GM21737 (cell line): ENCODE measurements at regions not wholly inside any gene's neighbourhood (a gene's known extent, or its start where the extent isn't known, plus 50 kb on each side); places are given as distances from the start of the nearest gene placed in this dataset.
A peak's percentile ranks its signal among the peaks of the same experiment; 100 is the strongest.
"Not testable (repeated sequence)": the region's sequence is repeated elsewhere in the genome, so short reads cannot be mapped to it uniquely, and the experiment has no call there.

Source experiments
- ATAC-seq: cut with Tn5 transposase; IDR thresholded peaks from one replicate; pipeline ENCODE4 v1.9.1; 2021; ENCODE audit warnings: mild to moderate bottlenecking, moderate library complexity; ENCODE audit not compliant: unreplicated experiment

DNA sequence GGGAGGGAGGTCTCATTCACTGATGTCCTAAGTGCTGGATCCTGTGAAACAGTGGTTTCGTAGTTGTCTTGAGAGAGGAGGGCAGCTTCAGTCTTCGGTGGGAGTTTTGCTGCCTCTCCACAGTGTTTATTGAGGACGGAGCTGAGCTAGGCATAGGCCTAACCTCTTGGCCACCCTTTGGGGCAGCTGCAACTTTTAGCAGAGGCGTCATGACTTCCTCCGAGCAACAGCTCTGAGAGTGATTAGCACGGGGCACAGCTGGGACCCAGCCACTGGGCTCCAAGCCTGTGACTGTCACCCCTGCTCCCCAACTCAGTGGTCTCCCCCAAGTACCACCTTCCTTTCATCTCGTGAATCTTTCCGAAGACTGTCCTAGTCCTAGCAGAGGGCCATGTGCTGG lies 139.9 kb upstream of the NCOR2 start:
- ATAC-seq, result no peak

GRCh38 chr12:124706363-124706762 lies 139.0 kb upstream of the NCOR2 start:
- no peak for ATAC-seq

DNA sequence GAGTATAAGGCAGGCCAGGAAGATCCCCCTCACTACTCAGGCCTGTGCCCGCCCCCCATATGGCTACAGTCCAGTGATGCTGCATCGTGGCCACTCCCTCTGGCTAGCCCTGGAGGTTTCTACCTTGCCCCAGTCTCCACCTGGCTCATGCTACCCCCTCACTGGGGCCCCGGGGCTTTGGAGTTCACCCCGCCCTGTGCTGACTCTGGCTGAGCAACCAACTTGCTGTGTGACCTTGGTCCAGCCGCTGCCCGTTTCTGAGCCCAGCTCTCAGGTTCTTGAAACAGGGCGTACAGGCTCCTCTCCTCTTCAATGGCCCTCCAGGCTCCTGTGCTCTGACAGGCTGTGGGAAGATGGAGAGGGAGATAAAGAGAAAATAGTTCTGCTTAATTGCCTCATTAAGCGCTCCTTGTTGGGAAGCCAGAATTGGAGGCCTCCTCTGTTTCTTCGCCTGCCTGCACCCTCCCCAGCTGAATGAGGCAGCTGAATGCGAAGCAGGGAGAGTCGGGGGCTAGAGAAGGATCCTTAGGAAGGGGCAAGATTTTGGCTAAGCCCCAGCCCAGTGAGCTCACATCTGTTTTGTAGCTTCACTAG lies 138.2 kb upstream of the NCOR2 start:
- ATAC-seq, result no peak

DNA sequence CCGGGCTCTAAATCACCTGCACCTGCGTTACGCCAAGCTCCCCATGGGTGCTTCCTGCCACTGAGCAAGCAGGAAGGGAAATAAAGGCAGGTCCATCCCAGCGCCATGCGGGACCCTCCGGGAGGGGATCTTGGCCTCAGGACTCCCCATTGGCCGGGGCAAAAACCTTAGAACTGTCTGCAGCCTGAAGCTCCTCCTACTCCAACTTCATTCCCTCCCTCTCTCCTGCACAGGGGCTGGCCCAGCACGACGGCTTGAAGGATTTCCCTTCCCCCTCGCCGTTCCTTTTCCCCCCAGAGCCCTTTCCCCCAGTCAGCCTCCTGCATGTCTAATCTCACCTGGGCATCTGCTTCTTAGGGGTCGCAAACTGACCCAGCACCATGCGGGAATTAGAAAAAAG lies 137.2 kb upstream of the NCOR2 start:
- ATAC-seq, result no peak

DNA sequence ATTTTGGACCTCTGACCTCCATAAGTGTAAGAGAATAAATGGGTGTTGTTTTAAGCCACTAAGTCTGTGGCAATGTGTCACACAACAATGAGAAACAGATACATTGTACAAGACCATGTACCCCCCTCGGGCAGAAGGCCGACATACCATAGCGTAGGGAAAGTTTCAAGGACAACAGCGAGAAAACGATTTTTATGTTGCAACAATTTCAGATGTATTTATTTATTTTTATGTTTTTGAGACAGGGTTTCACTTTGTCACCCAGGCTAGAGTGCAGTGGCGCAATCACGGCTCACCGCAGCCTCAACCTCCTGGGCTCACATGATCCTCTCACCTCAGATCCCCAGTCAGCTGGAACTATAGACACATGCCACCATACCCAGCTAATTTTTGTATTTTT lies 136.4 kb upstream of the NCOR2 start:
- ATAC-seq, result no peak

DNA sequence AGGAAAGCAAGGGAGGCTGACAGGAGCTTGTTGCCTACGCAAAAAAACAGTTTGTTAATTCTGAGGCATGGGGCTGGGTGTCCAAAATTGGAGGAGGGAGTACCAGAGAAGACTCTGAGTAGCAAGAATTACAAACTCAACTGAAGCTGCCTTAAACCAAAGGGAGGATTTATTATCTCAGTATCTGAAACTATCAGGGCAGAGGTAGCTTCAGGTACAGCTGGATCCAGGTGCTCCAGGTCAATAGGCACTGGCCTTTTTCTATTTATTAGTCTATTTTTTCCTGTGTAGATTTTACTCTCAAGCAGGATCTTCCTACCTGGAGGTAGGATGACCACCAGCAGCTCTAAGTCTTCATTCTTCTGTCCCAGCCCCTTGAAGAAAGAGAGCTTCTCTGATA lies 135.3 kb upstream of the NCOR2 start:
- no peak for ATAC-seq

DNA sequence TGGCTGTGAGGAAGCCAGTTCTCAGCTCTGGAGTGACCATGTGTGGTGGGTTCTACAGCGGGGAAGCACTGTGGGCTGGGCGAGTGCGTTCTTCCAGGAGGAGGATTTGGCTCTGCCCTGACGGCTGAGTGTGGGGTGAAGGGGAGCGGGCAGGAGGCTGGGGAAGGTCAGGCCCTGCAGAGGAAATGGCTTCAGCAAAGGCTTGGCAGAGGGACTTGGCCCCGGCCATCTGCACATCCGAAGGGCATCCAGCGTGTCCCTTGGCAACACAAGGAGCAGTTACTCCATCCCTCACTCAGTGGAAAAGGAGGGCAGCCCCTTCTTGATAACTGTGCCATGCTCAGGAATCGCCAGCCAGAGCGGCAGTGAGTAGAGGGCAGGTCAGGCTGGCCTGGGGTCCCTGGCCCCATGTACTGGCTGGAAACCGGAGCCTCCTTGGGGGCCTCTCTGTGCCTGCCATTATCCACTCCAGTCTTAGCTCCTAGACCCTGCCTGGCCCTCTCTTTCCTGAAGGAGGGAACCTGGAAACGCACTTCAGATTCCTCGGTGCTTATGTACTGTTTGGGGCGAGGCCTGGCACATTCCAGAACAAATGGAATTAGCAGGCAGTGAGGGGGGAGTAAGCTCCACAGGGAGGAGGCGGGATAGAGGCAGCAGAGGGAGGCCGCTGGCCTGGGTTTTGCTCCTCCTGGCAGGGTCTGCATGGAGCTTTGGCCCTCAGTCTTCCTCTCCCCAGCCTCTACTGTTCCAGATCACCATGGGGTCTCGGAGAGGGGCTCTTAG lies 133.6 kb upstream of the NCOR2 start:
- no peak for ATAC-seq

GRCh38 chr12:124699909-124700308 lies 132.5 kb upstream of the NCOR2 start:
- no peak for ATAC-seq

DNA sequence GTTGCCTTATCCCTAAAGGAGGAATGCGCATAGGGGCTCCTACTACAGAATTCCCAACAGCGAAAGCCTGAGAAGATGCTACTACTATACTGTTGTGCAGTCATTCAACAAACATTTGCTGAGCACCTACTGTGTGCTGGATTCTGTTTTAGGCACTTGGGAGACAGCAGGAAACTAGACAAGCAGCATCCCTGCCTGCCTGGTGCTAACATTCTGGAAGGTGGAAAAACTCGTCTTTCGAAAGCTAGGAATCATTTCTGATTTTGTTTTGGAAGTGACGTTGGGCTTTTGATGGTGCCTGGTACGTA lies 131.5 kb upstream of the NCOR2 start:
- no peak for ATAC-seq

DNA sequence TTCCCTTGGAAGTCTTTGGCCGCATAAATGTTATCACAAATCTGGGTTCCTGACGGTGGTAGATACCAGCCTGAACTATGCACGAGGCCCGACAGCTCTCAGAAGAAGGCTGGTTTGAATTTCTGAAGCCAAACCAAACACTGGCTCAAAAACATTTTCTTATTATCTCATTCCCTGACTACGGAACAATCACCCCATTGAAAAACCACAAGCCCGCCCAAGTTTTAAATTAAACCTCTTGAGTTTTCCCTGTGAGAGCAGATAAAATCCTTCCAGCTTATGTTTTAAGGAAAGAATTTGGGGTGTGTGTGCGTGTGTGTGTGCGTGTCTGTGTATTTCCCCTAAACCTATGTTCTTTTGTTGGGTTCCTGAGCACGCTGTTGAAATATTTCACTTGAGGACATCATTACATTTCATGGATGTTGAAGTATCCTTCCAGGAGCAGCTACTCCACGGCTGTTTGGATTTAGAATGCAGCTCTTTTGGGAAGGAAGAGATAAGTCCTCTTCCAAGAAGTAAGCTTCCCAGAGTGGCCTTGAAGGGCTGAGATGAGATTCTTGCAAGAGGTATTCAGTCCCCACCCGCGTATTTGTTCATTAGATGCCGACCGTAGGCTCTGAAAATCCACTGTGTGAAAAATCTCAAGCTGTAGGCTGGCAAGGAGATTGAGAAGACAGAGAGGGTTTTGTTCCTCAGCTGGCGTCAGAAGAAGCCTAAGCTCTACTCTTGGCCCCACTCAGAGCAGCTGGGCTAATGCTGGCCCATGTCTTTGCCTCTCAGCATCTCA lies 131.0 kb upstream of the NCOR2 start:
- ATAC-seq, result no peak

DNA sequence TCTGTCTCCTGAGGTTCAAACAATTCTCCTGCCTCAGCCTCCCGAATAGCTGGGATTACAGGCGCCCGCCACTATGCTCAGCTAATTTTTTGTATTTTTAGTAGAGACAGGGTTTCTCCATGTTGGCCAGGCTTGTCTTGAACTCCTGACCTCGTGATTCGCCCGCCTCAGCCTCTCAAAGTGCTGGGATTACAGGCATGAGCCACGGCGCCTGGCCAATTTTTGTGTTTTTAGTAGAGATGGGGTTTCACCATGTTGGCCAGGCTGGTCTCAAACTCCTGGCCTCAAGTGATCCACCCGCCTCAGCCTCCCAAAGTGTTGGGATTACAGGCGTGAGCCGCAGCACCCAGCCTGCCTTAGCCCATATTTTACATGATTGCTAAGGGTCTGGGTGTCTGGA lies 130.3 kb upstream of the NCOR2 start:
- ATAC-seq, result not testable (repeated sequence)

DNA sequence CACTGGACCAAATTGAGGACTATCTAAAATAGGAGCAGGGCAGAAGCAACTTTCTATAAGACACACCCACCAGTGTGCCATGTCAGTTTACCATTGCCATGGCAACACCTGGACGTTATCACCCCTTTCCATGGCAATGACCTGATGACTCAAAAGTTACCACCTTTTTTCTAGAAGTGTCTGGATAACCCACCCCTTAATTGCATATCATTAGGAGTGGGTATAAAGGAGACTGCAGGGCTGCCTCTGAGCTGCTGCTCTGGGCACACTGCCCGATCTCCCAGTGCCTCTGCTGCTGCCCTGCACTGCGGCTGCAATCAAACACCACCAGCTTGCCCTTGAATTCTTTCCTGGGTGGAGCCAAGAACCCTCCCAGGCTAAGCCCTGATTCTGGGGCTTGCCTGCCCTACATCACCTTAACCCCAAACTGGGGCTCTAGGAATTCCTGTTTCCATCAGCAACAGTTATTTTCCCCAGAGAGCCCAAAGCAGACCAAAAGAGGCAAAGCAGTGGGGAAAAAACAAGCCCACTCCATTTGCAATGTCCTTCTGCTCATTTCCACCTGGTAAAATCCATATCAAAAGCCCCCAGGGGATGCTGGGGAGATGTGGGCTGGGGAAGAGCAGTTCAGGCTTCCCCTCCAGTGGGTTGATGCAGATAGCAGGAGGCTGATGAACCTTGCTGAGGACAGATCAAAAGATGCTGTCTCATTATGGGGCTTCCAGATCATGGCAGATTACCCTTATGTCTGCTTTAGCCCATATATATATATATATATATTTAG lies 129.5 kb upstream of the NCOR2 start:
- no peak for ATAC-seq

GRCh38 chr12:124695861-124696260 lies 128.4 kb upstream of the NCOR2 start:
- ATAC-seq, result no peak

DNA sequence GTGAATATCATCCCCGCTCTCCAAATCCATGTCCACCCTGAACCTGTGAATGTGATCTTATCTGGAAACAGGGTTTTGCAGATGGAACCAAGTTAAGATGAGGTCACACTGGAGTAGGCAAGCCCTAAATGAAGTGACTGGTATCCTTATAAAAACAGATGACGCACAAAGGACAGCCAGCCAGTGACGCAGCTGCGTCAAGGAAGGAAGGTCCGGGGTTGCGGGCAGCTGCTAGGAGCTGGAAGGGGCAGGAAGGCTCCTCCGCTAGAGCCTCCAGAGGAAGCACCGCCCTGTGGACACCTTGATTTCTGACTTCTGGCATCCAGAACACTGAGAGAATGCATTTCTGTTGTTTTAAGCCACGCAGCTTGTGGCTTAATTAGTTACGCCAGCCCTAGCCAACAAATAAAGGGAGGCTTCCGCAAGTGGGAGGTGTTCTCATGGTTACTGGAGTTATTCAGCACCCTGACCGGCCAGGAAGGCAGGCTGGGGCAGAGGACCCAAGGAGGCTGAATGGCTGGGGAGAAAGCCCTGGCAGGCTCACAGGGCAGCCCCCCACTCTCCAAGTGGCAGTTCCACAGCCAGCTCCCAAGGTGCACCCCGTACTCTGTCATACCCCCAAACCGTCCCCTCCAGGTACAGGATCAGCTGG lies 127.6 kb upstream of the NCOR2 start:
- no peak for ATAC-seq

DNA sequence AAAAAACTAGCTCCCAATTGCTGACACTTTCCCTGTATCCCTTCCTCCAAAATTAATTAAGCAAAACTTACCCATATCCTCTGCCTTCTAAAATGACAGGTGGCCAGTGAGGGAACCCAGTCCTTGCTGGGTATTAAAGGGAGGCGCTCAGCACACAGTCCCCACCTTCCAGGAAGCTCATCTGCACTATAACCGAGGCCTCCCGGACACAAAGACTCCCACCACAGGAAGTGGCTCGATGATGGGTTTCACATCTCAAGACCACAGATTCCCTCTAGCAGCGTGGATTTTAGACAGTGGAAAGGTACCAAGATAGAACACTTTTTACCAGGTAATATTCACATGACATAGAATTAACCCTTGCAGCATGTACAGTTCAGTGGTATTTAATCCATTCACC lies 126.8 kb upstream of the NCOR2 start:
- ATAC-seq, result peak; percentile 68

DNA sequence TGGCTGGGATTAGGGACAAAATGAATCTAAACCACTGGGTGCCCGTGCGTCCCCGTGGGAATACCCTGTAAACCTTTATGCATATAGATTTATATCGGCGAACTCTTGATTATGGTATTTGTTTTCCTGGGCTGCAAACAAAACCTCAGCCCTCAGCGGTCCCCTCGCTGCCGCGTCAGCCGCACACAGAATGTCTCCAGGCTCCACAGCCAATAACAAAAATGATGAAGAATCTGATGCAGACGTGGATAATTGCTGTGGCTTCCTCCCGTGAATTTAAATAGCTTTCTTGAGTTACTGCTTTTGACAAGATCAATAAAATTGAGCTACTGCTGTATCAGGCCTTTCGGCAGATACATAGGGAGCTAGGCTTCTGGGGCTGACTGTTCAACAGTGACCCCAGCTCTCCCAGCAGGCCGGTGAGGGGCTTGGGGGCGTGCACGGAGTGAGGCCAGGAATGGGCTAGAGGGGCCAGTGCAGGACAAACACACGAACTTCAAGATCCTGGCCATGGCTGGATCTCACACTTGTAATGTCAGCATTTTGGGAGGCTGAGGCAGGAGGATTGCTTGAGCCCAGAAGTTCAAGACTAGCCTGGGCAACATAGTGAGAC lies 125.8 kb upstream of the NCOR2 start:
- no peak for ATAC-seq

- ATAC-seq, result no peak
Observed at GRCh38 chr12:124692443-124692842, 125.0 kb upstream of the NCOR2 start.

DNA sequence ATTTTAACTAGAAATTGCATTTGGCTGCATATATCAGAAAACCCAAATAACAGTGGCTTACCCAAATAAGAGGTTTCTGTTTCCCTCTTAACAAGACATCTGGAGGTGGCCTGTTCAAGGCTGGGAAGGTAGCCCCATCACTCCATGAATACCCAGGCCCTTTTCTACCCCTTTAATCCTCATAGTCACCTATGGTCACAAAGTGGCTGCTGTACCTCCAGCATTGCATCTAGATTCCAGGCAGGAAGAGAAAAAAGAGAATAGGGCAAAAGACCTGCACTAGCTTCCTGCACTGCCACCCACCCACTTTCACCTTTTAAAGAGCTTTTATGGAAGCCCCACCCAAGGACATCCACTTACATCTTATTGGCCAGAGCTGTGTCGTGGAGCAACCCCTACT lies 124.0 kb upstream of the NCOR2 start:
- no peak for ATAC-seq

DNA sequence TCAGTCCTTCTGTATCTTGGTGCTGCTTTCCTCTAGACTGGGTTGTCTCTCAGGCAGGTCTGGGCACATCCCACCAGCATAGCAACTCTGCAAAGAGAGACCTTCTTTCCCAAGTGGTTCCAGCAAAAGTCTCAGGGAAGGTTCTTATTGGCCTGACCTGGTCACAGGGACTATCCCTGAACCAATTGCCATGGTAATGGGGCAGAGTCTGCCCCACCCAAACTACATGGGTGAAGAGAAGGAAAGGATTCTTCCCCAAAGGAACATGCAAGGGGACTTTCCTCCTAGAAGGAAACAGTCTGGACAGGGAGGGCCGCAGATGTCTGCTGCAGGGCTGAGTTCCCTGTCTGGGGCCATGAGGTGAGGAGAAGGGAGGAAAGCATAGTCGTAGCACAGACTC lies 122.2 kb upstream of the NCOR2 start:
- no peak for ATAC-seq

DNA sequence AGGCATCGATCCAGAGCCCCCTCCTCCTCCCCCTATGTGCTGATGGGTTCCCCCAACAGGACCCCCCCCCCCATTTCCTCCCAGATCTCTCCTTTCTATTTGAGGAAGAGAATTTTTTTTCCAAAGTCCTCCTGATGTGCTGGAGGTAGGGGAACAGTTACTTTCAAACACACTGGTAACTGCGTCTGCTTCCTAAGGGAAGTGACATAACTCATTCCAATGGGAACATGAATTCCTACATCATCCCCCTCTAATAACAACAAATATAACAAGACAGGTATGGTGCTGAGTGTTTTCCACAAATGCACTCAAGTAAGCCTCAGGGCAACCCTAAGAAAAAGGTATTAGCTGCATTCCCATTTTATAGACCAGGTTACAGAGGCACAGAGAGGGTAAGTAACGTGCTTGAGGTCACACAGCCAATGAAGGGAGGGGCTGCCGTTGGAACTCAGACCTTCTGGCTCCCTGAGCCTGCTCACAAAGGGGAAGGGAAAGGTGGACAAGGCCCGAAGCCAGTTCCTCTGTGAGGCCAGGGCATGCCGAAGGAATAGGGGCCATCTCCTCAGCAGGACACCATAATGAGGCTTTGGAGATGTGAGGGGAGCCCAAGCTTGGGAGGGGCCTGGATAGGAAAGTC lies 121.1 kb upstream of the NCOR2 start:
- no peak for ATAC-seq
